ENCODE measurements at regions not wholly inside any gene's neighbourhood (a gene's known extent, or its start where the extent isn't known, plus 50 kb on each side); places are given as distances from the start of the nearest gene placed in this dataset.
"Not testable (repeated sequence)": the region's sequence is repeated elsewhere in the genome, so short reads cannot be mapped to it uniquely, and the experiment has no call there.

DNA sequence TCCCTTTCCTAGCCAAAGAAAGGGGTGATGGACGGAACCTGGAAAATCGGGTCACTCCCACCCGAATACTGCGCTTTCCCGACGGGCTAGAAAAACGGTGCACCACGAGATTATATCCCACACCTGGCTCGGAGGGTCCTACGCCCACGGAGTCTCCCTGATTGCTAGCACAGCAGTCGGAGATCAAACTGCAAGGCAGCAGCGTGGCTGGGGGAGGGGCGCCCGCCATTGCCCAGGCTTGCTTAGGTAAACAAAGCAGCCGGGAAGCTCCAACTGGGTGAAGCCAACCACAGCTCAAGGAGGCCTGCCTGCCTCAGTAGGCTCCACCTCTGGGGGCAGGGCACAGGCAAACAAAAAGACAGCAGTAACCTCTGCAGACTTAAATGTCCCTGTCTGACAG is 186.0 kb downstream of the SMARCA1 start:
- not testable (repeated sequence) for TF ChIP-seq EP300 (conservative IDR thresholded peaks at IDR 0.05; ENCODE audit: poor library complexity, severe bottlenecking); MXI1 (conservative IDR thresholded peaks at IDR 0.05; ENCODE audit: poor library complexity, severe bottlenecking); EZH2 (IDR thresholded peaks at IDR 0.05; ENCODE audit: borderline replicate concordance, insufficient read depth, low read length, poor library complexity, severe bottlenecking)
- TF ChIP-seq, protein P1, sequence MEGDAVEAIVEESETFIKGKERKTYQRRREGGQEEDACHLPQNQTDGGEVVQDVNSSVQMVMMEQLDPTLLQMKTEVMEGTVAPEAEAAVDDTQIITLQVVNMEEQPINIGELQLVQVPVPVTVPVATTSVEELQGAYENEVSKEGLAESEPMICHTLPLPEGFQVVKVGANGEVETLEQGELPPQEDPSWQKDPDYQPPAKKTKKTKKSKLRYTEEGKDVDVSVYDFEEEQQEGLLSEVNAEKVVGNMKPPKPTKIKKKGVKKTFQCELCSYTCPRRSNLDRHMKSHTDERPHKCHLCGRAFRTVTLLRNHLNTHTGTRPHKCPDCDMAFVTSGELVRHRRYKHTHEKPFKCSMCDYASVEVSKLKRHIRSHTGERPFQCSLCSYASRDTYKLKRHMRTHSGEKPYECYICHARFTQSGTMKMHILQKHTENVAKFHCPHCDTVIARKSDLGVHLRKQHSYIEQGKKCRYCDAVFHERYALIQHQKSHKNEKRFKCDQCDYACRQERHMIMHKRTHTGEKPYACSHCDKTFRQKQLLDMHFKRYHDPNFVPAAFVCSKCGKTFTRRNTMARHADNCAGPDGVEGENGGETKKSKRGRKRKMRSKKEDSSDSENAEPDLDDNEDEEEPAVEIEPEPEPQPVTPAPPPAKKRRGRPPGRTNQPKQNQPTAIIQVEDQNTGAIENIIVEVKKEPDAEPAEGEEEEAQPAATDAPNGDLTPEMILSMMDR (IDR thresholded peaks at IDR 0.05; ENCODE audit: poor library complexity, severe bottlenecking): not testable (repeated sequence)
